NB4 (cell line): ENCODE measurements at regions not wholly inside any gene's neighbourhood (a gene's known extent, or its start where the extent isn't known, plus 50 kb on each side); places are given as distances from the start of the nearest gene placed in this dataset.

Experiments used
- CTCF ChIP-seq: IDR thresholded peaks from one replicate; pipeline ENCODE4 v1.5.1; 2012; ENCODE audit warnings: low read depth, low read length
- POLR2A ChIP-seq: IDR thresholded peaks from 2 replicates; pipeline ENCODE4 v1.6.1; 2011; ENCODE audit warnings: mild to moderate bottlenecking; ENCODE audit not compliant: insufficient read length; ENCODE audit errors: extremely low read depth

GRCh38 chr5:107319901-107320300 is 350.8 kb downstream of the EFNA5 start:
- TF ChIP-seq CTCF (no peak), POLR2A (no peak)
